ENCODE measurements at regions not wholly inside any gene's neighbourhood (a gene's known extent, or its start where the extent isn't known, plus 50 kb on each side); places are given as distances from the start of the nearest gene placed in this dataset.

DNA sequence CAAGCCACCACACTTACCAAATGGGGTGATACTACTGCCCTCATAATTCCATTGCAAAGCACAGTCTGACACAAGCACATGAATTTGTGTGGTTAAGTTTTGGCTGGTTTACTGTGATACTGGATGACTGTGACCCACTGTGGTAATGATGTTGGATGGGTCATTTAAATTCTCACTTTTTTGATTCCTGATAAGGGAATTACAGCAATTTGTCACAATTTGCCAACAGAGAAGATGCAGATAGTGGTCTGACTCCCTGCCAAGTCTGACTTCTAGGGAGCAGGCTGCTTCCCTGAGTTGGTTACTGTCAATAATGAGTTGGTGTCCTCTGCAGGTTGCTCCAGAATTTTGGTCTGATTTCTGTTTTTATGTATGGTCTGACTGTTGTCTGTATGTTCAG lies 731.9 kb downstream of the MTRR start:
- TF ChIP-seq, protein P1, sequence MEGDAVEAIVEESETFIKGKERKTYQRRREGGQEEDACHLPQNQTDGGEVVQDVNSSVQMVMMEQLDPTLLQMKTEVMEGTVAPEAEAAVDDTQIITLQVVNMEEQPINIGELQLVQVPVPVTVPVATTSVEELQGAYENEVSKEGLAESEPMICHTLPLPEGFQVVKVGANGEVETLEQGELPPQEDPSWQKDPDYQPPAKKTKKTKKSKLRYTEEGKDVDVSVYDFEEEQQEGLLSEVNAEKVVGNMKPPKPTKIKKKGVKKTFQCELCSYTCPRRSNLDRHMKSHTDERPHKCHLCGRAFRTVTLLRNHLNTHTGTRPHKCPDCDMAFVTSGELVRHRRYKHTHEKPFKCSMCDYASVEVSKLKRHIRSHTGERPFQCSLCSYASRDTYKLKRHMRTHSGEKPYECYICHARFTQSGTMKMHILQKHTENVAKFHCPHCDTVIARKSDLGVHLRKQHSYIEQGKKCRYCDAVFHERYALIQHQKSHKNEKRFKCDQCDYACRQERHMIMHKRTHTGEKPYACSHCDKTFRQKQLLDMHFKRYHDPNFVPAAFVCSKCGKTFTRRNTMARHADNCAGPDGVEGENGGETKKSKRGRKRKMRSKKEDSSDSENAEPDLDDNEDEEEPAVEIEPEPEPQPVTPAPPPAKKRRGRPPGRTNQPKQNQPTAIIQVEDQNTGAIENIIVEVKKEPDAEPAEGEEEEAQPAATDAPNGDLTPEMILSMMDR (IDR thresholded peaks at IDR 0.05), result no peak
- TF ChIP-seq POLR2A (IDR thresholded peaks at IDR 0.05), result no peak

Measured in lower leg skin (tissue), 3 donors.